Glomerular endothelial cell (primary cell): ENCODE measurements at regions not wholly inside any gene's neighbourhood (a gene's known extent, or its start where the extent isn't known, plus 50 kb on each side); places are given as distances from the start of the nearest gene placed in this dataset.

Source experiments
- DNase-seq: peaks from one replicate; pipeline ENCODE4 v3.0.0-alpha.2; 2011; ENCODE audit warnings: low read depth, low spot score; ENCODE audit errors: extremely low read depth

GRCh38 chr1:147811273-147811672 lies 50.9 kb upstream of the GJA5 start:
- no peak for DNase-seq

GRCh38 chr1:147811751-147812150 lies 51.3 kb upstream of the GJA5 start:
- no peak for DNase-seq

- DNase-seq = no peak
Observed at GRCh38 chr1:147812799-147813198, 52.4 kb upstream of the GJA5 start.

- DNase-seq = no peak
Observed at GRCh38 chr1:147815503-147815902, 55.1 kb upstream of the GJA5 start.

GRCh38 chr1:147820761-147821297 lies 60.4 kb upstream of the GJA5 start:
- no peak for DNase-seq

- DNase-seq = peak; percentile 25
Observed at GRCh38 chr1:147821883-147822282, 61.5 kb upstream of the GJA5 start.

GRCh38 chr1:147822292-147822691 lies 61.9 kb upstream of the GJA5 start:
- DNase-seq = peak; percentile 27

- no peak for DNase-seq
Observed at GRCh38 chr1:147824001-147824400, 63.6 kb upstream of the GJA5 start.

GRCh38 chr1:147824798-147825197 lies 64.4 kb upstream of the GJA5 start:
- DNase-seq = no peak

- no peak for DNase-seq
Observed at GRCh38 chr1:147825586-147825985, 65.2 kb upstream of the GJA5 start.

GRCh38 chr1:147826259-147826658 lies 65.9 kb upstream of the GJA5 start:
- no peak for DNase-seq

GRCh38 chr1:147833231-147833860 lies 69.2 kb upstream of the GJA8 start:
- no peak for DNase-seq

GRCh38 chr1:147834181-147834580 lies 68.4 kb upstream of the GJA8 start:
- DNase-seq = no peak

GRCh38 chr1:147834810-147835209 lies 67.8 kb upstream of the GJA8 start:
- DNase-seq = no peak

- no peak for DNase-seq
Observed at GRCh38 chr1:147837129-147837963, 65.2 kb upstream of the GJA8 start.

- no peak for DNase-seq
Observed at GRCh38 chr1:147837964-147838292, 64.7 kb upstream of the GJA8 start.

GRCh38 chr1:147840909-147841308 lies 61.7 kb upstream of the GJA8 start:
- DNase-seq = no peak

GRCh38 chr1:147842578-147842977 lies 60.0 kb upstream of the GJA8 start:
- DNase-seq = no peak

GRCh38 chr1:147843486-147843885 lies 59.1 kb upstream of the GJA8 start:
- DNase-seq = no peak

- no peak for DNase-seq
Observed at GRCh38 chr1:147847831-147848230, 54.8 kb upstream of the GJA8 start.

- no peak for DNase-seq
Observed at GRCh38 chr1:147849098-147849895, 53.3 kb upstream of the GJA8 start.
